SK-N-SH (cell line): ENCODE measurements at regions not wholly inside any gene's neighbourhood (a gene's known extent, or its start where the extent isn't known, plus 50 kb on each side); places are given as distances from the start of the nearest gene placed in this dataset.
"Not testable (repeated sequence)": the region's sequence is repeated elsewhere in the genome, so short reads cannot be mapped to it uniquely, and the experiment has no call there.

Experiments
- EP300 ChIP-seq, 2 experiments: IDR thresholded peaks; 2 replicates each; pipeline versions ENCODE4 v1.4.0 to v1.6.1; 2012; ENCODE audit warnings: borderline replicate concordance in 1 of 2, low read depth in 1 of 2, low read length in 1 of 2
- EZH2phosphoT487 ChIP-seq: fragments of 200-600 bp; sonication (generic); IDR thresholded peaks from 2 replicates; pipeline ENCODE4 v1.6.1; 2017; ENCODE audit warnings: low read depth, mixed run types, mild to moderate bottlenecking, antibody characterized with exemption, moderate library complexity, borderline replicate concordance
- FOXJ3 ChIP-seq: sonication (generic); formaldehyde crosslinking; IDR thresholded peaks from 2 replicates; pipeline ENCODE4 v1.5.1; 2020; ENCODE audit warnings: mild to moderate bottlenecking, missing genetic modification reagents
- FOXM1 ChIP-seq: IDR thresholded peaks from 2 replicates; pipeline ENCODE4 v1.4.0; 2012; ENCODE audit warnings: low read depth, mild to moderate bottlenecking
- GABPA ChIP-seq: IDR thresholded peaks from 2 replicates; pipeline ENCODE4 v1.4.0; 2012; ENCODE audit warnings: low read depth, mild to moderate bottlenecking
- JUND ChIP-seq: IDR thresholded peaks from 2 replicates; pipeline ENCODE4 v1.4.0; 2012
- MXI1 ChIP-seq: IDR thresholded peaks from 2 replicates; pipeline ENCODE4 v1.6.1; 2012; ENCODE audit warnings: mild to moderate bottlenecking, low read depth, low read length, improper control_type of control experiment
- POLR2AphosphoS5 ChIP-seq: IDR thresholded peaks from 2 replicates; pipeline ENCODE4 v1.6.1; 2012; ENCODE audit warnings: low read depth, low read length
- RFX5 ChIP-seq: IDR thresholded peaks from 2 replicates; pipeline ENCODE4 v1.6.1; 2012; ENCODE audit warnings: mild to moderate bottlenecking, improper control_type of control experiment, low read length
- TF ChIP-seq, protein P1 (sequence below): fragments of 150-350 bp; IDR thresholded peaks from 2 replicates; pipeline ENCODE4 v1.6.1; 2017; ENCODE audit warnings: antibody characterized with exemption, low read length, low read depth, borderline replicate concordance
- TF ChIP-seq, protein P2 (sequence below): fragments of 200-600 bp; sonication (generic); IDR thresholded peaks from 2 replicates; pipeline ENCODE4 v1.6.1; 2017; ENCODE audit warnings: antibody characterized with exemption, mild to moderate bottlenecking, moderate library complexity
- TF ChIP-seq, protein P3 (sequence below): IDR thresholded peaks from 2 replicates; pipeline ENCODE4 v1.4.0; 2012; ENCODE audit warnings: low read depth, borderline replicate concordance
- TF ChIP-seq, protein P4 (sequence below): IDR thresholded peaks from 2 replicates; pipeline ENCODE4 v1.4.0; 2012; ENCODE audit warnings: low read depth
- TF ChIP-seq, protein P5 (sequence below): IDR thresholded peaks from 2 replicates; pipeline ENCODE4 v1.6.1; 2012; ENCODE audit warnings: mild to moderate bottlenecking, low read depth, low read length, moderate library complexity

DNA sequence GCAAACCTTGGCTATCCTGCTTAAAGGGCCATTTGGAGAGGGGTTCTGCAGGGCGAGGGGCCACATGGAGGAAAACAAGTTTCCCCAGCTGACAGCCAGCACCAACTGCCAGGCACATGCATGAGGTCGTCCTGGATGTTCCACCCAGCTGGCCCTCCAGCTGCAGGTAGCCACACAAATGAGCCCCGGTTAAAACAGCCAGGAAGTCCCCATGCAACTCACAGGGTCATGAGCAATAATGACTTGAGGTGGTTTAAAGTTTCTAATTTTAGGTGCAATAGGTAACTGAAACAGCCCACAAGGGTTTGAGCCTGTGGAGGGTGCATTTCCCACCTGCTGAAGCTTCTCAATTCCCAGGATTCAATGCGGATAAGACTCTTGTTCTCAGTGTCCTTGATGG, 160.8 kb upstream of the CCZ1B start:
- TF ChIP-seq, protein P1, sequence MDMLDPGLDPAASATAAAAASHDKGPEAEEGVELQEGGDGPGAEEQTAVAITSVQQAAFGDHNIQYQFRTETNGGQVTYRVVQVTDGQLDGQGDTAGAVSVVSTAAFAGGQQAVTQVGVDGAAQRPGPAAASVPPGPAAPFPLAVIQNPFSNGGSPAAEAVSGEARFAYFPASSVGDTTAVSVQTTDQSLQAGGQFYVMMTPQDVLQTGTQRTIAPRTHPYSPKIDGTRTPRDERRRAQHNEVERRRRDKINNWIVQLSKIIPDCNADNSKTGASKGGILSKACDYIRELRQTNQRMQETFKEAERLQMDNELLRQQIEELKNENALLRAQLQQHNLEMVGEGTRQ = not testable (repeated sequence)
- TF ChIP-seq, protein P2, sequence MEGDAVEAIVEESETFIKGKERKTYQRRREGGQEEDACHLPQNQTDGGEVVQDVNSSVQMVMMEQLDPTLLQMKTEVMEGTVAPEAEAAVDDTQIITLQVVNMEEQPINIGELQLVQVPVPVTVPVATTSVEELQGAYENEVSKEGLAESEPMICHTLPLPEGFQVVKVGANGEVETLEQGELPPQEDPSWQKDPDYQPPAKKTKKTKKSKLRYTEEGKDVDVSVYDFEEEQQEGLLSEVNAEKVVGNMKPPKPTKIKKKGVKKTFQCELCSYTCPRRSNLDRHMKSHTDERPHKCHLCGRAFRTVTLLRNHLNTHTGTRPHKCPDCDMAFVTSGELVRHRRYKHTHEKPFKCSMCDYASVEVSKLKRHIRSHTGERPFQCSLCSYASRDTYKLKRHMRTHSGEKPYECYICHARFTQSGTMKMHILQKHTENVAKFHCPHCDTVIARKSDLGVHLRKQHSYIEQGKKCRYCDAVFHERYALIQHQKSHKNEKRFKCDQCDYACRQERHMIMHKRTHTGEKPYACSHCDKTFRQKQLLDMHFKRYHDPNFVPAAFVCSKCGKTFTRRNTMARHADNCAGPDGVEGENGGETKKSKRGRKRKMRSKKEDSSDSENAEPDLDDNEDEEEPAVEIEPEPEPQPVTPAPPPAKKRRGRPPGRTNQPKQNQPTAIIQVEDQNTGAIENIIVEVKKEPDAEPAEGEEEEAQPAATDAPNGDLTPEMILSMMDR = not testable (repeated sequence)
- TF ChIP-seq, protein P3, sequence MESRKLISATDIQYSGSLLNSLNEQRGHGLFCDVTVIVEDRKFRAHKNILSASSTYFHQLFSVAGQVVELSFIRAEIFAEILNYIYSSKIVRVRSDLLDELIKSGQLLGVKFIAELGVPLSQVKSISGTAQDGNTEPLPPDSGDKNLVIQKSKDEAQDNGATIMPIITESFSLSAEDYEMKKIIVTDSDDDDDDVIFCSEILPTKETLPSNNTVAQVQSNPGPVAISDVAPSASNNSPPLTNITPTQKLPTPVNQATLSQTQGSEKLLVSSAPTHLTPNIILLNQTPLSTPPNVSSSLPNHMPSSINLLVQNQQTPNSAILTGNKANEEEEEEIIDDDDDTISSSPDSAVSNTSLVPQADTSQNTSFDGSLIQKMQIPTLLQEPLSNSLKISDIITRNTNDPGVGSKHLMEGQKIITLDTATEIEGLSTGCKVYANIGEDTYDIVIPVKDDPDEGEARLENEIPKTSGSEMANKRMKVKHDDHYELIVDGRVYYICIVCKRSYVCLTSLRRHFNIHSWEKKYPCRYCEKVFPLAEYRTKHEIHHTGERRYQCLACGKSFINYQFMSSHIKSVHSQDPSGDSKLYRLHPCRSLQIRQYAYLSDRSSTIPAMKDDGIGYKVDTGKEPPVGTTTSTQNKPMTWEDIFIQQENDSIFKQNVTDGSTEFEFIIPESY = not testable (repeated sequence)
- TF ChIP-seq POLR2AphosphoS5; JUND; EP300 (IDR thresholded peaks at IDR 0.05; ENCODE audit: borderline replicate concordance in 1 of 2, low read depth in 1 of 2, low read length in 1 of 2); GABPA; FOXM1; FOXJ3; RFX5; MXI1; EZH2phosphoT487: not testable (repeated sequence)
- TF ChIP-seq, protein P4, sequence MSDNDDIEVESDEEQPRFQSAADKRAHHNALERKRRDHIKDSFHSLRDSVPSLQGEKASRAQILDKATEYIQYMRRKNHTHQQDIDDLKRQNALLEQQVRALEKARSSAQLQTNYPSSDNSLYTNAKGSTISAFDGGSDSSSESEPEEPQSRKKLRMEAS = not testable (repeated sequence)
- TF ChIP-seq, protein P5, sequence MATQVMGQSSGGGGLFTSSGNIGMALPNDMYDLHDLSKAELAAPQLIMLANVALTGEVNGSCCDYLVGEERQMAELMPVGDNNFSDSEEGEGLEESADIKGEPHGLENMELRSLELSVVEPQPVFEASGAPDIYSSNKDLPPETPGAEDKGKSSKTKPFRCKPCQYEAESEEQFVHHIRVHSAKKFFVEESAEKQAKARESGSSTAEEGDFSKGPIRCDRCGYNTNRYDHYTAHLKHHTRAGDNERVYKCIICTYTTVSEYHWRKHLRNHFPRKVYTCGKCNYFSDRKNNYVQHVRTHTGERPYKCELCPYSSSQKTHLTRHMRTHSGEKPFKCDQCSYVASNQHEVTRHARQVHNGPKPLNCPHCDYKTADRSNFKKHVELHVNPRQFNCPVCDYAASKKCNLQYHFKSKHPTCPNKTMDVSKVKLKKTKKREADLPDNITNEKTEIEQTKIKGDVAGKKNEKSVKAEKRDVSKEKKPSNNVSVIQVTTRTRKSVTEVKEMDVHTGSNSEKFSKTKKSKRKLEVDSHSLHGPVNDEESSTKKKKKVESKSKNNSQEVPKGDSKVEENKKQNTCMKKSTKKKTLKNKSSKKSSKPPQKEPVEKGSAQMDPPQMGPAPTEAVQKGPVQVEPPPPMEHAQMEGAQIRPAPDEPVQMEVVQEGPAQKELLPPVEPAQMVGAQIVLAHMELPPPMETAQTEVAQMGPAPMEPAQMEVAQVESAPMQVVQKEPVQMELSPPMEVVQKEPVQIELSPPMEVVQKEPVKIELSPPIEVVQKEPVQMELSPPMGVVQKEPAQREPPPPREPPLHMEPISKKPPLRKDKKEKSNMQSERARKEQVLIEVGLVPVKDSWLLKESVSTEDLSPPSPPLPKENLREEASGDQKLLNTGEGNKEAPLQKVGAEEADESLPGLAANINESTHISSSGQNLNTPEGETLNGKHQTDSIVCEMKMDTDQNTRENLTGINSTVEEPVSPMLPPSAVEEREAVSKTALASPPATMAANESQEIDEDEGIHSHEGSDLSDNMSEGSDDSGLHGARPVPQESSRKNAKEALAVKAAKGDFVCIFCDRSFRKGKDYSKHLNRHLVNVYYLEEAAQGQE = not testable (repeated sequence)
